ENCODE measurements at regions not wholly inside any gene's neighbourhood (a gene's known extent, or its start where the extent isn't known, plus 50 kb on each side); places are given as distances from the start of the nearest gene placed in this dataset.

GRCh38 chr6:33901822-33902456 is 98.1 kb upstream of the MLN start:
- no peaks in the 10 kb centered on the region for H3K36me3 ChIP-seq (ENCODE audit: control insufficient read depth, insufficient read depth, low read length)
- no peaks in the 10 kb centered on the region for H3K9me3 ChIP-seq (ENCODE audit: control insufficient read depth, insufficient read depth, low read length)
- H3K4me3 ChIP-seq (ENCODE audit: low read depth, low read length): no peak overlapping the region
- H3K27me3 ChIP-seq (ENCODE audit: control insufficient read depth, insufficient read depth, low read length): peaks cover 2% of the 10 kb centered on the region
- no peaks in the 10 kb centered on the region for H3K4me1 ChIP-seq (ENCODE audit: control insufficient read depth, insufficient read depth, low read length)
- H3K9ac ChIP-seq (ENCODE audit: low read depth, low read length): no peak overlapping the region

GRCh38 chr6:33898771-33899170 is 95.0 kb upstream of the MLN start:
- Histone ChIP-seq H3K4me3 (ENCODE audit: low read depth, low read length) (no peak overlapping the region), H3K27me3 (ENCODE audit: control insufficient read depth, insufficient read depth, low read length) (peaks cover 2% of the 10 kb centered on the region), H3K9ac (ENCODE audit: low read depth, low read length) (no peak overlapping the region), H3K4me1 (ENCODE audit: control insufficient read depth, insufficient read depth, low read length) (no peaks in the 10 kb centered on the region), H3K9me3 (ENCODE audit: control insufficient read depth, insufficient read depth, low read length) (no peaks in the 10 kb centered on the region), H3K36me3 (ENCODE audit: control insufficient read depth, insufficient read depth, low read length) (no peaks in the 10 kb centered on the region)

- H3K27me3 ChIP-seq (ENCODE audit: control insufficient read depth, insufficient read depth, low read length): peaks cover 2% of the 10 kb centered on the region
- no peak overlapping the region for H3K4me3 ChIP-seq (ENCODE audit: low read depth, low read length)
- H3K9me3 ChIP-seq (ENCODE audit: control insufficient read depth, insufficient read depth, low read length): no peaks in the 10 kb centered on the region
- H3K4me1 ChIP-seq (ENCODE audit: control insufficient read depth, insufficient read depth, low read length): no peaks in the 10 kb centered on the region
- no peaks in the 10 kb centered on the region for H3K36me3 ChIP-seq (ENCODE audit: control insufficient read depth, insufficient read depth, low read length)
- no peak overlapping the region for H3K9ac ChIP-seq (ENCODE audit: low read depth, low read length)
Measured at GRCh38 chr6:33897189-33897780, 93.5 kb upstream of the MLN start.

GRCh38 chr6:33896391-33897188 is 92.8 kb upstream of the MLN start:
- Histone ChIP-seq H3K9ac (ENCODE audit: low read depth, low read length) (no peak overlapping the region), H3K9me3 (ENCODE audit: control insufficient read depth, insufficient read depth, low read length) (no peaks in the 10 kb centered on the region), H3K4me3 (ENCODE audit: low read depth, low read length) (no peak overlapping the region)

GRCh38 chr6:33895988-33896387 is 92.2 kb upstream of the MLN start:
- Histone ChIP-seq H3K36me3 (ENCODE audit: control insufficient read depth, insufficient read depth, low read length) (no peaks in the 10 kb centered on the region), H3K9me3 (ENCODE audit: control insufficient read depth, insufficient read depth, low read length) (no peaks in the 10 kb centered on the region), H3K9ac (ENCODE audit: low read depth, low read length) (no peak overlapping the region)

More at GRCh38 chr6:33896391-33897188, 92.8 kb upstream of the MLN start:
- Histone ChIP-seq H3K4me1 (ENCODE audit: control insufficient read depth, insufficient read depth, low read length) (no peaks in the 10 kb centered on the region), H3K36me3 (ENCODE audit: control insufficient read depth, insufficient read depth, low read length) (no peaks in the 10 kb centered on the region), H3K27me3 (ENCODE audit: control insufficient read depth, insufficient read depth, low read length) (peaks cover 2% of the 10 kb centered on the region)

GRCh38 chr6:33895296-33895695 is 91.5 kb upstream of the MLN start:
- Histone ChIP-seq H3K4me3 (ENCODE audit: low read depth, low read length) (no peak overlapping the region), H3K27me3 (ENCODE audit: control insufficient read depth, insufficient read depth, low read length) (peaks cover 2% of the 10 kb centered on the region), H3K4me1 (ENCODE audit: control insufficient read depth, insufficient read depth, low read length) (no peaks in the 10 kb centered on the region), H3K9me3 (ENCODE audit: control insufficient read depth, insufficient read depth, low read length) (no peaks in the 10 kb centered on the region), H3K9ac (ENCODE audit: low read depth, low read length) (no peak overlapping the region), H3K36me3 (ENCODE audit: control insufficient read depth, insufficient read depth, low read length) (no peaks in the 10 kb centered on the region)

More at GRCh38 chr6:33895988-33896387, 92.2 kb upstream of the MLN start:
- peaks cover 2% of the 10 kb centered on the region for H3K27me3 ChIP-seq (ENCODE audit: control insufficient read depth, insufficient read depth, low read length)
- H3K4me3 ChIP-seq (ENCODE audit: low read depth, low read length): no peak overlapping the region
- H3K4me1 ChIP-seq (ENCODE audit: control insufficient read depth, insufficient read depth, low read length): no peaks in the 10 kb centered on the region

- no peak overlapping the region for H3K9ac ChIP-seq (ENCODE audit: low read depth, low read length)
Measured at GRCh38 chr6:33894438-33894837, 90.6 kb upstream of the MLN start.

GRCh38 chr6:33892581-33893346 is 89.0 kb upstream of the MLN start:
- Histone ChIP-seq H3K27me3 (ENCODE audit: control insufficient read depth, insufficient read depth, low read length) (peaks cover 2% of the 10 kb centered on the region), H3K36me3 (ENCODE audit: control insufficient read depth, insufficient read depth, low read length) (no peaks in the 10 kb centered on the region), H3K9ac (ENCODE audit: low read depth, low read length) (no peak overlapping the region), H3K4me3 (ENCODE audit: low read depth, low read length) (no peak overlapping the region), H3K9me3 (ENCODE audit: control insufficient read depth, insufficient read depth, low read length) (no peaks in the 10 kb centered on the region), H3K4me1 (ENCODE audit: control insufficient read depth, insufficient read depth, low read length) (no peaks in the 10 kb centered on the region)

More at GRCh38 chr6:33894438-33894837, 90.6 kb upstream of the MLN start:
- no peak overlapping the region for H3K4me3 ChIP-seq (ENCODE audit: low read depth, low read length)
- H3K4me1 ChIP-seq (ENCODE audit: control insufficient read depth, insufficient read depth, low read length): no peaks in the 10 kb centered on the region
- peaks cover 2% of the 10 kb centered on the region for H3K27me3 ChIP-seq (ENCODE audit: control insufficient read depth, insufficient read depth, low read length)
- no peaks in the 10 kb centered on the region for H3K9me3 ChIP-seq (ENCODE audit: control insufficient read depth, insufficient read depth, low read length)
- no peaks in the 10 kb centered on the region for H3K36me3 ChIP-seq (ENCODE audit: control insufficient read depth, insufficient read depth, low read length)

- Histone ChIP-seq H3K9me3 (ENCODE audit: control insufficient read depth, insufficient read depth, low read length) (no peaks in the 10 kb centered on the region), H3K4me1 (ENCODE audit: control insufficient read depth, insufficient read depth, low read length) (no peaks in the 10 kb centered on the region), H3K36me3 (ENCODE audit: control insufficient read depth, insufficient read depth, low read length) (no peaks in the 10 kb centered on the region), H3K27me3 (ENCODE audit: control insufficient read depth, insufficient read depth, low read length) (no peaks in the 10 kb centered on the region), H3K4me3 (ENCODE audit: low read depth, low read length) (no peak overlapping the region), H3K9ac (ENCODE audit: low read depth, low read length) (no peak overlapping the region)
Measured at GRCh38 chr6:33888664-33889200, 84.9 kb upstream of the MLN start.

- H3K36me3 ChIP-seq (ENCODE audit: control insufficient read depth, insufficient read depth, low read length): no peaks in the 10 kb centered on the region
- no peak overlapping the region for H3K9ac ChIP-seq (ENCODE audit: low read depth, low read length)
- H3K4me1 ChIP-seq (ENCODE audit: control insufficient read depth, insufficient read depth, low read length): no peaks in the 10 kb centered on the region
- H3K9me3 ChIP-seq (ENCODE audit: control insufficient read depth, insufficient read depth, low read length): no peaks in the 10 kb centered on the region
- no peaks in the 10 kb centered on the region for H3K27me3 ChIP-seq (ENCODE audit: control insufficient read depth, insufficient read depth, low read length)
- no peak overlapping the region for H3K4me3 ChIP-seq (ENCODE audit: low read depth, low read length)
Measured at GRCh38 chr6:33888183-33888582, 84.4 kb upstream of the MLN start.

- H3K4me3 ChIP-seq (ENCODE audit: low read depth, low read length): no peak overlapping the region
Measured at GRCh38 chr6:33886673-33887144, 82.9 kb upstream of the MLN start.

More at GRCh38 chr6:33886673-33887144, 82.9 kb upstream of the MLN start:
- Histone ChIP-seq H3K36me3 (ENCODE audit: control insufficient read depth, insufficient read depth, low read length) (no peaks in the 10 kb centered on the region), H3K4me1 (ENCODE audit: control insufficient read depth, insufficient read depth, low read length) (no peaks in the 10 kb centered on the region), H3K9ac (ENCODE audit: low read depth, low read length) (no peak overlapping the region), H3K9me3 (ENCODE audit: control insufficient read depth, insufficient read depth, low read length) (no peaks in the 10 kb centered on the region), H3K27me3 (ENCODE audit: control insufficient read depth, insufficient read depth, low read length) (no peaks in the 10 kb centered on the region)
